HG03460 (cell line): ENCODE measurements at regions not wholly inside any gene's neighbourhood (a gene's known extent, or its start where the extent isn't known, plus 50 kb on each side); places are given as distances from the start of the nearest gene placed in this dataset.

ENCODE experiments used
- ATAC-seq: cut with Tn5 transposase; IDR thresholded peaks from one replicate; pipeline ENCODE4 v1.9.1; 2021; ENCODE audit not compliant: unreplicated experiment

- ATAC-seq, result no peak
Observed at GRCh38 chr17:15894258-15894657, 50.7 kb upstream of the ADORA2B start.

GRCh38 chr17:15894913-15895658 lies 49.8 kb upstream of the ADORA2B start:
- ATAC-seq, result no peak
